ENCODE measurements at regions not wholly inside any gene's neighbourhood (a gene's known extent, or its start where the extent isn't known, plus 50 kb on each side); places are given as distances from the start of the nearest gene placed in this dataset.

DNA sequence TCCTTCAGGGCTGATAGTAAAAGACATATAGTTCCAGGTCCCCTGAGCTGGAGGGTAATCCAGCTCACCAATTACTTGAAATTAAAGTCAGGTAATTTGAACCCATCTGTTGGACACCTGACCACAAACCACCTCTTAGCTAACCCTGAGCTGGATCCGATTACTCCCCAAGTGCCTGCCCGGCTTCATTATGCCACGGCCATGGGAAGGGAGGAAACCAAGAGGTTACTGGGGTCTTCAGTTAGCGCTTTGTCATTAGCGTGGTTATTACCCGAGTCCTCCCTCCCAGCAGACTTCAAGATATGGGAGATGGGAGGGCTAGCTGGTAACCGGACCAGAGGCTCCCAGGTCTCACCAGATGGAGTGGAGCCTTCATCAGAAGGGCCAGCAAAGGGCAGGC is 1071.4 kb downstream of the BCL11B start:
- dilution Hi-C loops (cut with MboI; ENCODE audit: extremely low pct_ligation_motif_present, low sequenced_read_pairs) (no loop called here), intact Hi-C loops (cut with micrococcal nuclease) (no loop called here)
- Histone ChIP-seq H3K36me3 (ENCODE audit: control insufficient read depth in 2 of 2, extremely low read depth in 1 of 2, insufficient read depth in 2 of 2, low read length in 2 of 2) (no peaks in the 10 kb centered on the region), H3K79me2 (ENCODE audit: control insufficient read depth, insufficient read depth, low read length) (no peaks in the 10 kb centered on the region), H3K4me1 (ENCODE audit: control insufficient read depth, extremely low read depth, insufficient read depth, low read length) (no peaks in the 10 kb centered on the region), H3K9me3 (replicated peaks; ENCODE audit: control insufficient read depth, insufficient read depth, low read length) (peaks cover 10% of the 10 kb centered on the region), H3K4me2 (ENCODE audit: insufficient read depth, low read length) (no peak overlapping the region), H3K27ac (ENCODE audit: insufficient read depth, low read depth, low read length) (no peak overlapping the region), H3K9ac (replicated peaks; ENCODE audit: extremely low read depth, insufficient read depth, low read length) (no peak overlapping the region), H3K4me3 (replicated peaks in 1 of 3; ENCODE audit: insufficient read depth in 1 of 3, low read depth in 1 of 3, low read length in 3 of 3) (no peak overlapping the region), H2AFZ (ENCODE audit: low read depth, low read length) (no peak overlapping the region), H3K27me3 (ENCODE audit: control insufficient read depth in 2 of 2, insufficient read depth in 2 of 2, low read length in 2 of 2) (no peaks in the 10 kb centered on the region), H4K20me1 (replicated peaks; ENCODE audit: control insufficient read depth, extremely low read depth, insufficient read depth, low read length) (no peaks in the 10 kb centered on the region), H3K9me1 (replicated peaks; ENCODE audit: control insufficient read depth, extremely low read depth, insufficient read depth, low read length) (no peaks in the 10 kb centered on the region)
- no peak for FAIRE-seq
- no TSS peak for BruUV-seq (replicated peaks)
- POLR2A ChIA-PET, result no interaction called here
- TF ChIP-seq EZH2 (IDR thresholded peaks at IDR 0.05; ENCODE audit: borderline replicate concordance, low read depth, low read length, severe bottlenecking), result no peak
- no peak for TF ChIP-seq GATA2 (IDR thresholded peaks at IDR 0.05; ENCODE audit: insufficient read depth, insufficient read length, low read depth, low read length)
- TF ChIP-seq, protein P1, sequence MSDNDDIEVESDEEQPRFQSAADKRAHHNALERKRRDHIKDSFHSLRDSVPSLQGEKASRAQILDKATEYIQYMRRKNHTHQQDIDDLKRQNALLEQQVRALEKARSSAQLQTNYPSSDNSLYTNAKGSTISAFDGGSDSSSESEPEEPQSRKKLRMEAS (IDR thresholded peaks at IDR 0.05; ENCODE audit: insufficient read depth, insufficient read length), result no peak
- TF ChIP-seq MYC (IDR thresholded peaks at IDR 0.05; ENCODE audit: low read depth, low read length), result no peak
- no peak for TF ChIP-seq FOS (IDR thresholded peaks at IDR 0.05; ENCODE audit: borderline replicate concordance, insufficient read depth, low read length)
- TF ChIP-seq POLR2A (IDR thresholded peaks at IDR 0.05; ENCODE audit: low read depth, low read length), result no peak
- TF ChIP-seq JUN (IDR thresholded peaks at IDR 0.05; ENCODE audit: borderline replicate concordance, insufficient read depth, insufficient read length, low read depth), result no peak
- TF ChIP-seq, protein P2, sequence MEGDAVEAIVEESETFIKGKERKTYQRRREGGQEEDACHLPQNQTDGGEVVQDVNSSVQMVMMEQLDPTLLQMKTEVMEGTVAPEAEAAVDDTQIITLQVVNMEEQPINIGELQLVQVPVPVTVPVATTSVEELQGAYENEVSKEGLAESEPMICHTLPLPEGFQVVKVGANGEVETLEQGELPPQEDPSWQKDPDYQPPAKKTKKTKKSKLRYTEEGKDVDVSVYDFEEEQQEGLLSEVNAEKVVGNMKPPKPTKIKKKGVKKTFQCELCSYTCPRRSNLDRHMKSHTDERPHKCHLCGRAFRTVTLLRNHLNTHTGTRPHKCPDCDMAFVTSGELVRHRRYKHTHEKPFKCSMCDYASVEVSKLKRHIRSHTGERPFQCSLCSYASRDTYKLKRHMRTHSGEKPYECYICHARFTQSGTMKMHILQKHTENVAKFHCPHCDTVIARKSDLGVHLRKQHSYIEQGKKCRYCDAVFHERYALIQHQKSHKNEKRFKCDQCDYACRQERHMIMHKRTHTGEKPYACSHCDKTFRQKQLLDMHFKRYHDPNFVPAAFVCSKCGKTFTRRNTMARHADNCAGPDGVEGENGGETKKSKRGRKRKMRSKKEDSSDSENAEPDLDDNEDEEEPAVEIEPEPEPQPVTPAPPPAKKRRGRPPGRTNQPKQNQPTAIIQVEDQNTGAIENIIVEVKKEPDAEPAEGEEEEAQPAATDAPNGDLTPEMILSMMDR (IDR thresholded peaks at IDR 0.05; ENCODE audit: extremely low read depth in 1 of 2, insufficient read depth in 1 of 2, low read depth in 1 of 2, low read length in 2 of 2), result no peak
- no peak for DNase-seq (ENCODE audit: low read depth, low spot score)
- CTCF ChIA-PET, result no interaction called here
